GM21515 (cell line): ENCODE measurements at regions not wholly inside any gene's neighbourhood (a gene's known extent, or its start where the extent isn't known, plus 50 kb on each side); places are given as distances from the start of the nearest gene placed in this dataset.

Experiments used
- ATAC-seq: cut with Tn5 transposase; IDR thresholded peaks from one replicate; pipeline ENCODE4 v1.9.1; 2021; ENCODE audit not compliant: unreplicated experiment

DNA sequence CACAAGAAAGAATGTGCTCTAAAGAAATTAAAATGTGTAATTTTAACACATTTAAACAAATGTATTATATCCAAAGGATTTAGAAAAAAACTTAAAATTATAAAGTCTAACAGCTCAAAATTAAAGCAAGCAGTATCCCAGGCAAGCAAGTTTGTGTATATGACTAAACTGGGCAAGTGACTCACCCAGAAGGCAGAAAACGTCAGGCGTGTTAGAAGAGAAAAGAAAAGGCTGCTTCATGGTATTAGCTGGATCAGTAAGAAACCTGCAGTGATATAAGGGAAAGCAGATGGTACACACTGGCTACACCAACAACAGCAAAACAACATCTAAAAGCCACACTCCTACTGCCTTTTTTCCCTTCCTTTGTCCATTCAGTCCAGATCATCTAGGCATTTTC lies 250.6 kb upstream of the NDST3 start:
- ATAC-seq = no peak

- no peak for ATAC-seq
Measured at GRCh38 chr4:117784266-117784665, 250.0 kb upstream of the NDST3 start.

GRCh38 chr4:117786566-117786965 lies 247.7 kb upstream of the NDST3 start:
- no peak for ATAC-seq

DNA sequence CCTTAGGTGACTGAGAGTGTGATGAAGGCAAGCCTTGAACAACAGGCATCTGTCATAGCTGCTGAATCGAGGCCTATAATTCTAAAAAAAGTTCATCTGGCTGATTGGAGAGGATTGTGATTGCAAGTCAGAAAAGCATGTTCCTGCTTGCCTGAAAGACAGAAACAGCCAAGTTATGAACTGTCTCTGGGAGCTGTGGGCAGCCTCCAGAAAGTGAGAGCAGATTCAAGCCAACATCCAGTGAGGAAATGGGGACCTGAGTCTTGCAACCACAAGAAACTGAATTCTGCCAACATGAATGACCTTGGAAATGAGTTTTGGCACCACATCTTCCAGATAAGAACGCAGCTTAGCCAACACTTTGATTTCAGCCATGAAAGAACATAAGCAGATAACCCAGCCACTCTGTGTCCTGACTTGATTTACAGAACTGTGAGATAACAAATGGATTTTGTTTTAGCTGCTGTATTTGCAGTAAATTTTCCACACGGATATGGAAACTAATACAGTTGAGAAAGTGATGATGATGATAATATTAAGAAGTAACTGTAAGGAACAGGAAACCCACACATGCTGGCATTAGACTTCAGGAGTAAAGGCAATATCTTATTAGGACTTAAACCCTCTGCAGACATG lies 240.3 kb upstream of the NDST3 start:
- ATAC-seq = no peak

DNA sequence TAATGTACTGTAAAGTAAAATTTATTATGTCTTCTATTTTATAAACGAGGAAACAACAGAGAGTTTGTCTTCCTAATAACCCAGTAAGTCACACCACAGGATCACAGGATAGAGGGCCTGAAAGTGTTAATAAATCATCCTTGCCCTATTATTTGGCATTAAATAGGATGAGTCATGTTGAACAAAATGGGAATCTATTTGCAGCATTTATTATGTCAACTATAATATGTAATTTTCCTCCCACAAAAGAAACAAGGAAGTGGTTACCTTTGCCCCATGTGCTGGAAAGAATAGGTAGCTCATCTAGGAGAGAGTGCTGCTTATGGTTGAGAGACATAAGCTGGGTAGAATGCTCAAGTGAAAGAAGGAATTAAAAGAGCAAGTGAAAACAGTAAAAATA lies 237.6 kb upstream of the NDST3 start:
- no peak for ATAC-seq

GRCh38 chr4:117800636-117801035 lies 233.7 kb upstream of the NDST3 start:
- no peak for ATAC-seq

DNA sequence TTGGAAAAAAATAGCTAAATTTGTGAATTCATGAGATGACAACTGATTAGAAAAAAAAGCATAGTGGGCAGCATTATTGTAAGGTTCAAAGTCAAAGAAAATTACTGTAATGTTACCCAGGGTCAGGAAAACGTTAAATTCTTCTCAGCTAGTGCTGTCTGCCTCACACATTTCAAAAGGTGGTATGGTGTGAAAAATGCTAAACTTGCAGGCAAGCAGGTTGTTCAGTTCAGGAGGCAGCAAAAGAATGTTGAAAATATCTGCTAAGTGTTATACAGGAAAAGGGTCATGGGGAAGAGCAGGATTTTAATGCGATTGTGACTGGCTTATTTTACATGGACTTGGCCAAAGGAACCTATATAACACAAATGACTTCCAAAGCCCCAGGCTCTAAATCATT lies 232.5 kb upstream of the NDST3 start:
- no peak for ATAC-seq

GRCh38 chr4:117811731-117812130 lies 222.6 kb upstream of the NDST3 start:
- no peak for ATAC-seq

GRCh38 chr4:117814277-117815246 lies 219.7 kb upstream of the NDST3 start:
- ATAC-seq = no peak

GRCh38 chr4:117817301-117817700 lies 217.0 kb upstream of the NDST3 start:
- no peak for ATAC-seq

DNA sequence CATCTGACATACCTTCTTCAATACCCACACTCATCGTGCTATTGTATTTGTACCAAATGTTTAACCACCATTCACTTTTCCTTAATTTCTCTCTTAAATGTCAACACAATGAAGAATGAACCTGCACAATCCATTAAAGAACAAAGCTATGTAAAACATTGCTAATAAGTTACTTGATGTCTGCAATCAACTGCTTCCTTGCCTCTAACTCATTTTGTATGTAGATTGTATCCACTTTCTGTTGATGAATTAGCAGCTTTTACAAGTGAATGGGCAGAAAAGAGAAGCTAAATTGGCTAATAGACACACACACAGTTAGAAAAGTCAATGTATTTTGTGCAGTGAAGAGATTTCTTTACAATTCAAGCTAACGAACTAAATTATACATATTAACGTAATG lies 212.5 kb upstream of the NDST3 start:
- no peak for ATAC-seq

DNA sequence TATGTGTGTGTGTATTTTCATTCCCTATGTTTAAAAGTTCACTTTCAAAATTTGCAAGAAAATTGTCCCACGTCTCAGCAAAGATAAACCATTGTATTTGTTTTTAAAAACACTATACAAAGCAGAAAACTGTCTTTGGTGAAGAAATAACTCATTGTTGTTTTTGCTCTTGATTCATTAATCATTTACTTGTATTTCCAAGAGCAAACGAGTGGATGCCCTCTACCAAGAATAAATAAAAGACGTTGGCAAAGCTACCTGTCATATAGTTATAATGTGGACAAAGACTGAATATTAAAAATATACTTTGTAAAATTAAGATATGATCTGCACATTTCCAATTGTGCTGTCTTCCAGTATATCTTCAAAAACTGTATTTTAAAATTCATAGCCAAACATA lies 210.9 kb upstream of the NDST3 start:
- ATAC-seq = no peak

DNA sequence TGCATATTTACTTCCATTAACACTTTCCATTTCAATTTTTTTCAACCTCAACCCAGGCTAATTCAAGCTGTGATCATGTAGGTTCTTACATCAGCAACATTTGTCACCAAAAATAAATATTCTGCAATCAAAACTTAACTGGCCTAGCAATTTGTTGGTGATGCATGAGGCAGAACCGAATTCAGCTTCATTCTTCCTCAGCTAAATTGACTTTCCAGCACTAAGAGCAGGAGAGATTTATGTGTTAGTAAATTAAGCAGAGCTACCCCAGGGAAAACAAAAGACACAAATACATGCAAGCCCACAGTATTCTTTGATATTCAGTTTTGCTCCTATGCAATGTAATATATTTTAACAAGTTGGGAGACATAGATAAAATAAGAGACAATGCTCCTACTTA lies 208.7 kb upstream of the NDST3 start:
- ATAC-seq = no peak

DNA sequence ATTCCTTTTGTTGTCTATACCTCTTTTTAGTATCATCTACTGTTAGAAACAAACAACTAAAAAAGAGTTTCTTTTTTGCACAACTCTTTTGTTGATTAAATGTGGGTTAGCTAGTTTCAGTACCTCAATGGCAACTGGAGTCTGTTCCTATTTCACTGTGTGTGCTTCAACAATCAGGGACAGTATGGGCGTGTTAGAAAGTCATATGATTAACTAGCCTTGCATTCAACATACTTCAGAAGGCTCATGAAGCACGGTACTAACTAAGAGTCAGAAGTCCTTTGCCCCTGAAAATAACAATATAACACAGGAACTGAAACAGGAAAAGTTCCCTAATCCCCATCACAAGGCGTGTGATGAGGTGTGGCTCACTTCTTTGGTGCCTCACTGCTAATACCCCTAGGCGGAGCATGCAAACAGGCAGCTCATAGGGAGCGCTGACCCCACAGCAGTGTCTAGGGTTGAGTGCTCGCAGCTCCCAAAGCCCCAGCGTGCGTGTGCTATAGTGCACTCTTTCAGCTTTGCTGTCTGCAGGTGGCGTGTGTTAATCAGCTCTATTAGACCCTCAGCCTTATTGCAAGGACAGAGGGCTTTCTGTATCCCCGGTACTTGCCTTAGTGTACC lies 203.1 kb upstream of the NDST3 start:
- ATAC-seq = no peak

GRCh38 chr4:117835566-117835965 lies 198.7 kb upstream of the NDST3 start:
- ATAC-seq = no peak

- ATAC-seq = no peak
Measured at GRCh38 chr4:117844594-117844993, 189.7 kb upstream of the NDST3 start.

GRCh38 chr4:117845270-117845669 lies 189.0 kb upstream of the NDST3 start:
- no peak for ATAC-seq

GRCh38 chr4:117847849-117848248 lies 186.4 kb upstream of the NDST3 start:
- ATAC-seq = no peak

DNA sequence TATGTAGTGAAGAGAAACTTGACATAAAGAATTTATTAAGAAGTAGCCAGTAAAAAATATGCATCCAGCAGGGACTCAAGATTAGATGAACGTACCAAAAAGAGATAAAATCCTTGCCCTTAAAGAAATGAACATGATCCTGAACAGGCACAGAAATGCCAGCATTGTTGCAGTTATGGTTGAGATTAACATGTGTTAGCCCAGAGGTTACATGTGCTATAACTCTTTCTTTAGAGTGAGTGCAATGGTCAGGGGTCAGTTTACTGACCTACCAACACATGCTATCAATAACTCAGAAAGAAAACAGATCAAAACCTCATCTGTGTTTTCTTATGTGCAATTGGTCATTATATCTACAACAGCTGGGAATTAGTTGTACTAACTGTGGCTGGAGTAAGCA lies 166.1 kb upstream of the NDST3 start:
- no peak for ATAC-seq

DNA sequence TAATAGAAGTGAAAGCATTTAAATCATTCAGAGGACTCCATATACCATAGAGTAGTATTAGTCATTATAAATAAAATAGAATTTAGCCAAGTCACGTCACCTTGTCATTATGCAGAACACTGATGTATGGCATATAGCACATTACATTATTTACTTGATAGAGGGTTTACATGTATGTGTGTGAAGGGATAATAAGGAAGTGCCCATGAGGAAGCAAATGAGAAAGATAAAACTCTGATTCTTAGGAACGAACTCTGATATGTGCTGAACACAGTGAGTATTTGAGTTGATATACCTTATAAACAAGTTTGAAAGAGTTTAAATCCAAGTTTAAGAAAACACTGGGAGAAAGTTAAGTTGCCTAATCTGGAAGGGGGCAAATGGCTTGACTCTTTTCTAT lies 160.5 kb upstream of the NDST3 start:
- no peak for ATAC-seq

- ATAC-seq = no peak
Measured at GRCh38 chr4:117874216-117874615, 160.1 kb upstream of the NDST3 start.

DNA sequence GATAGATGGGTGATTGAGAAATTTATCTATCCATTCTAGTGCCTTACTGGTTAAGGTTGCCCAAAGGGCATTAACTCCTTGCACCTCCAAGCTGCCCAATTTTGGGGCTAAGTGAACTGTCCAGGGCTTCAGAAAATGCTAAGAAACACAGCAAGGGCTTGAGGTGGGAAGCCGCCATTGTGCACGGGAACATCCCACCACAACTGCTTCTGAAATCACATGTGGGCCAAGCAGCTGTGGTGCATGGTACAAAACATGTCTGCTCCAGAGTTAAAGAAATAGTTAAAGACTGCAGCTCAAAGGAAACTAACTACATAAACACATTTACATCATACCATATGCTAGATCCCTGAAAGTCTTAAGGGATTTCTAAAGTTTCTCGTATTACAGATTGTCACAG lies 144.3 kb upstream of the NDST3 start:
- no peak for ATAC-seq
